HG02610 (cell line): ENCODE measurements at regions not wholly inside any gene's neighbourhood (a gene's known extent, or its start where the extent isn't known, plus 50 kb on each side); places are given as distances from the start of the nearest gene placed in this dataset.

ENCODE experiments used
- ATAC-seq: cut with Tn5 transposase; IDR thresholded peaks from one replicate; pipeline ENCODE4 v1.9.1; 2021; ENCODE audit warnings: mild to moderate bottlenecking, moderate library complexity; ENCODE audit not compliant: unreplicated experiment

- no peak for ATAC-seq
Measured at GRCh38 chr2:216745453-216745852, 50.1 kb upstream of the IGFBP5 start.
